ENCODE measurements at regions not wholly inside any gene's neighbourhood (a gene's known extent, or its start where the extent isn't known, plus 50 kb on each side); places are given as distances from the start of the nearest gene placed in this dataset.
"Not testable (repeated sequence)": the region's sequence is repeated elsewhere in the genome, so short reads cannot be mapped to it uniquely, and the experiment has no call there.

- H3K9me3 ChIP-seq (ENCODE audit: low read length): no peaks in the 10 kb centered on the region
- no peaks in the 10 kb centered on the region for H3F3A ChIP-seq (ENCODE audit: insufficient read depth, low read length)
- H3K27me3 ChIP-seq (ENCODE audit: insufficient read depth, low read length): no peaks in the 10 kb centered on the region
- no peaks in the 10 kb centered on the region for H3K4me1 ChIP-seq (ENCODE audit: insufficient read depth, low read length, severe bottlenecking)
- no peaks in the 10 kb centered on the region for H3K36me3 ChIP-seq (ENCODE audit: insufficient read depth, low read length)
- H3K79me2 ChIP-seq (ENCODE audit: insufficient read depth, low read length): no peaks in the 10 kb centered on the region
- no peak for TF ChIP-seq CTCF (IDR thresholded peaks at IDR 0.05; ENCODE audit: low read length)
- TF ChIP-seq EZH2 (IDR thresholded peaks at IDR 0.05; ENCODE audit: borderline replicate concordance, low read length): no peak
- H3K4me3 ChIP-seq (ENCODE audit: low read depth, low read length, poor library complexity, severe bottlenecking): no peak overlapping the region
- no peaks in the 10 kb centered on the region for H3K9me2 ChIP-seq (ENCODE audit: low read depth, low read length)
- no peak overlapping the region for H2AFZ ChIP-seq (ENCODE audit: low read length)
- H3K4me2 ChIP-seq (ENCODE audit: low read length): no peak overlapping the region
- H3K9ac ChIP-seq (ENCODE audit: low read length): no peak overlapping the region
- H3K27ac ChIP-seq (ENCODE audit: low read depth, low read length, poor library complexity, severe bottlenecking): no peak overlapping the region
- H4K20me1 ChIP-seq (ENCODE audit: insufficient read depth, low read length): no peaks in the 10 kb centered on the region
These were observed 71.6 kb upstream of the SGIP1 start for GRCh38 chr1:66462313-66462712.

- H3K4me3 ChIP-seq (ENCODE audit: low read depth, low read length, poor library complexity, severe bottlenecking): no peak overlapping the region
- no peaks in the 10 kb centered on the region for H4K20me1 ChIP-seq (ENCODE audit: insufficient read depth, low read length)
- H3F3A ChIP-seq (ENCODE audit: insufficient read depth, low read length): no peaks in the 10 kb centered on the region
- no peaks in the 10 kb centered on the region for H3K27me3 ChIP-seq (ENCODE audit: insufficient read depth, low read length)
- no peaks in the 10 kb centered on the region for H3K9me2 ChIP-seq (ENCODE audit: low read depth, low read length)
- TF ChIP-seq EZH2 (IDR thresholded peaks at IDR 0.05; ENCODE audit: borderline replicate concordance, low read length): no peak
- TF ChIP-seq CTCF (IDR thresholded peaks at IDR 0.05; ENCODE audit: low read length): no peak
- H3K4me1 ChIP-seq (ENCODE audit: insufficient read depth, low read length, severe bottlenecking): no peaks in the 10 kb centered on the region
- H2AFZ ChIP-seq (ENCODE audit: low read length): no peak overlapping the region
- no peak overlapping the region for H3K9ac ChIP-seq (ENCODE audit: low read length)
- H3K27ac ChIP-seq (ENCODE audit: low read depth, low read length, poor library complexity, severe bottlenecking): no peak overlapping the region
- H3K9me3 ChIP-seq (ENCODE audit: low read length): no peaks in the 10 kb centered on the region
- no peaks in the 10 kb centered on the region for H3K36me3 ChIP-seq (ENCODE audit: insufficient read depth, low read length)
- no peak overlapping the region for H3K4me2 ChIP-seq (ENCODE audit: low read length)
- no peaks in the 10 kb centered on the region for H3K79me2 ChIP-seq (ENCODE audit: insufficient read depth, low read length)
These were observed 69.6 kb upstream of the SGIP1 start for GRCh38 chr1:66464351-66464750.

- no peaks in the 10 kb centered on the region for H3K4me1 ChIP-seq (ENCODE audit: insufficient read depth, low read length, severe bottlenecking)
- H3K79me2 ChIP-seq (ENCODE audit: insufficient read depth, low read length): no peaks in the 10 kb centered on the region
- no peaks in the 10 kb centered on the region for H3F3A ChIP-seq (ENCODE audit: insufficient read depth, low read length)
- no peaks in the 10 kb centered on the region for H3K9me3 ChIP-seq (ENCODE audit: low read length)
- no peak overlapping the region for H3K4me2 ChIP-seq (ENCODE audit: low read length)
- H3K27me3 ChIP-seq (ENCODE audit: insufficient read depth, low read length): no peaks in the 10 kb centered on the region
- no peak overlapping the region for H3K27ac ChIP-seq (ENCODE audit: low read depth, low read length, poor library complexity, severe bottlenecking)
- TF ChIP-seq CTCF (IDR thresholded peaks at IDR 0.05; ENCODE audit: low read length) (no peak), EZH2 (IDR thresholded peaks at IDR 0.05; ENCODE audit: borderline replicate concordance, low read length) (no peak)
- no peak overlapping the region for H3K4me3 ChIP-seq (ENCODE audit: low read depth, low read length, poor library complexity, severe bottlenecking)
- no peak overlapping the region for H2AFZ ChIP-seq (ENCODE audit: low read length)
- H3K9me2 ChIP-seq (ENCODE audit: low read depth, low read length): no peaks in the 10 kb centered on the region
- no peaks in the 10 kb centered on the region for H3K36me3 ChIP-seq (ENCODE audit: insufficient read depth, low read length)
- H4K20me1 ChIP-seq (ENCODE audit: insufficient read depth, low read length): no peaks in the 10 kb centered on the region
- no peak overlapping the region for H3K9ac ChIP-seq (ENCODE audit: low read length)
These were observed 69.2 kb upstream of the SGIP1 start for GRCh38 chr1:66464802-66465201.

- H3K4me3 ChIP-seq (ENCODE audit: low read depth, low read length, poor library complexity, severe bottlenecking); H3K79me2 ChIP-seq (ENCODE audit: insufficient read depth, low read length); H3K4me2 ChIP-seq (ENCODE audit: low read length); H3K27ac ChIP-seq (ENCODE audit: low read depth, low read length, poor library complexity, severe bottlenecking); H3K27me3 ChIP-seq (ENCODE audit: insufficient read depth, low read length); H3K9me2 ChIP-seq (ENCODE audit: low read depth, low read length); H3K36me3 ChIP-seq (ENCODE audit: insufficient read depth, low read length); H4K20me1 ChIP-seq (ENCODE audit: insufficient read depth, low read length); H2AFZ ChIP-seq (ENCODE audit: low read length); H3K4me1 ChIP-seq (ENCODE audit: insufficient read depth, low read length, severe bottlenecking); H3K9ac ChIP-seq (ENCODE audit: low read length); H3F3A ChIP-seq (ENCODE audit: insufficient read depth, low read length); H3K9me3 ChIP-seq (ENCODE audit: low read length): not testable (repeated sequence)
These were observed 67.3 kb upstream of the SGIP1 start for GRCh38 chr1:66466695-66467094.

All from OCI-LY1 (cell line).